ENCODE measurements at regions not wholly inside any gene's neighbourhood (a gene's known extent, or its start where the extent isn't known, plus 50 kb on each side); places are given as distances from the start of the nearest gene placed in this dataset.

DNA sequence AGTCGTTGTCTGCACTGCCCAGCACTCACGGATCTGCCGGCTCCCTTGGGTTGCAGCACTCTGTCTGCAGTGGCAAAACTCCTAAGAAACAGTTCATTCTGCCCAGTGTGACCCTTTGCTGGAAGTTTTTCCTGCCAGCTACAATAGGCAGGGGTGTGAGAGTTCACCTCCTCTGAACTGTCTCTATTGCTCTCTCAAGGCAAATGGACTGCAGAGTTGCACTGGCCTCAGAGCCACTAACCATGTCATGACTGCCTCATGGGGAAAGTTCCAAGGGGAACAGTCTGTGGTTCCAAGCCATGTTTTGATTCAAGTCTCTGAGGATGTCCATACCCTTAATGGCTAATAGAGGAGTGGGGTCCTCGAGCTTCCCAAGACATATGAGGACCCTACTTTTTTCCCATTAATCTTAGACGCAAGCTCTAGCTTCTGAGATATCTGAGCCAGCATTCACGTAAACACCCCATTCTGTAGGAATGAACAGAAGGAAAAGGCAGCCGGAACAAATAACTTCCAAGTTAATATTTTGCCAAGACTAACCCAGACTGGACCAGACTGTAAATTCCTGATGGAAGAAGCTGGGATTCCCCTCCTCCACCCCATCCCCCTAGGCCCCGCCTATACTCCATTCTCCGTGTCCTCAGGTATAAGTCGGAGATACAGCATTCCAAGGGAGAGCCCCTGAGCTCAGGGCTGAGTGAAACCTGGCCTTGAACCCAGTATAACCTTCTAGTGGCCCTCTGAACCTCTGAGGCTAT lies 93.8 kb upstream of the AKT3 start:
- TF ChIP-seq POLR2A (IDR thresholded peaks at IDR 0.05; ENCODE audit: low read depth, low read length): no peak
- no peak for TF ChIP-seq TAF1 (IDR thresholded peaks at IDR 0.05; ENCODE audit: low read depth, low read length)
